DOHH2 (cell line): ENCODE measurements at regions not wholly inside any gene's neighbourhood (a gene's known extent, or its start where the extent isn't known, plus 50 kb on each side); places are given as distances from the start of the nearest gene placed in this dataset.

Source experiments
- H3F3A ChIP-seq: fragments of 200-600 bp; sonication (generic), shearing (Covaris generic); 2 replicates; pipeline ENCODE4 v1.6.0; 2016; ENCODE audit warnings: antibody characterized with exemption, mild to moderate bottlenecking; ENCODE audit not compliant: control insufficient read depth, insufficient read depth
- H3K27ac ChIP-seq: fragments of 200-600 bp; sonication (generic); 2 replicates; pipeline ENCODE4 v1.5.1; 2014; ENCODE audit warnings: low read depth, mild to moderate bottlenecking, low read length, moderate library complexity
- H3K27me3 ChIP-seq: fragments of 200-600 bp; sonication (generic); 2 replicates; pipeline ENCODE4 v1.6.1; 2014; ENCODE audit warnings: mild to moderate bottlenecking, low read length, mixed read lengths; ENCODE audit not compliant: control insufficient read depth
- H3K36me3 ChIP-seq: fragments of 200-600 bp; sonication (generic); 2 replicates; pipeline ENCODE4 v1.6.1; 2014; ENCODE audit warnings: mild to moderate bottlenecking, low read length, moderate library complexity, mixed read lengths; ENCODE audit not compliant: control insufficient read depth
- H3K4me1 ChIP-seq: fragments of 200-600 bp; sonication (generic); 2 replicates; pipeline ENCODE4 v1.6.1; 2014; ENCODE audit warnings: mild to moderate bottlenecking, low read length, mixed read lengths; ENCODE audit not compliant: control insufficient read depth
- H3K4me2 ChIP-seq: fragments of 200-600 bp; sonication (generic); 2 replicates; pipeline ENCODE4 v1.6.0; 2014; ENCODE audit warnings: mild to moderate bottlenecking, low read length, moderate library complexity
- H3K4me3 ChIP-seq: fragments of 200-600 bp; sonication (generic); 2 replicates; pipeline ENCODE4 v1.5.1; 2014; ENCODE audit warnings: mild to moderate bottlenecking, low read length, mixed read lengths
- H3K79me2 ChIP-seq: fragments of 200-600 bp; sonication (generic); 2 replicates; pipeline ENCODE4 v1.6.1; 2014; ENCODE audit warnings: mild to moderate bottlenecking, low read length, mixed read lengths; ENCODE audit not compliant: control insufficient read depth
- H3K9me2 ChIP-seq: fragments of 200-600 bp; sonication (generic); replicated peaks from 2 replicates; pipeline ENCODE4 v1.6.1; 2014; ENCODE audit warnings: mild to moderate bottlenecking, low read length, mixed read lengths; ENCODE audit not compliant: control insufficient read depth
- H3K9me3 ChIP-seq: fragments of 200-600 bp; sonication (generic); 2 replicates; pipeline ENCODE4 v1.6.1; 2014; ENCODE audit warnings: antibody characterized with exemption, low read length, mixed read lengths; ENCODE audit not compliant: control insufficient read depth, insufficient read depth
- H4K20me1 ChIP-seq: fragments of 200-600 bp; sonication (generic); 2 replicates; pipeline ENCODE4 v1.6.0; 2014; ENCODE audit warnings: low read depth, mild to moderate bottlenecking, antibody characterized with exemption, low read length, moderate library complexity; ENCODE audit not compliant: control insufficient read depth, insufficient read depth
- CTCF ChIP-seq: fragments of 200-600 bp; sonication (generic); IDR thresholded peaks from one replicate; pipeline ENCODE4 v1.5.1; 2014; ENCODE audit warnings: antibody characterized with exemption, mild to moderate bottlenecking, low read depth, low read length; ENCODE audit not compliant: poor library complexity, severe bottlenecking
- EZH2phosphoT487 ChIP-seq: fragments of 200-600 bp; sonication (generic); IDR thresholded peaks from 2 replicates; pipeline ENCODE4 v1.6.1; 2017; ENCODE audit warnings: borderline replicate concordance, mild to moderate bottlenecking, antibody characterized with exemption, low read length, moderate library complexity, mixed read lengths

- no peaks in the 10 kb centered on the region for H3K4me1 ChIP-seq
- H3K9me2 ChIP-seq, result no peaks in the 10 kb centered on the region
- H3F3A ChIP-seq, result no peaks in the 10 kb centered on the region
- no peaks in the 10 kb centered on the region for H4K20me1 ChIP-seq
- H3K36me3 ChIP-seq, result no peaks in the 10 kb centered on the region
- no peaks in the 10 kb centered on the region for H3K9me3 ChIP-seq
- H3K4me2 ChIP-seq, result no peak overlapping the region
- peaks cover 32% of the 10 kb centered on the region for H3K27me3 ChIP-seq
- H3K79me2 ChIP-seq, result no peaks in the 10 kb centered on the region
- no peak overlapping the region for H3K4me3 ChIP-seq
- no peak for TF ChIP-seq CTCF
- no peak for TF ChIP-seq EZH2phosphoT487
- no peak overlapping the region for H3K27ac ChIP-seq
These were observed 54.4 kb upstream of the XPA start for GRCh38 chr9:97751531-97751930.

GRCh38 chr9:97752274-97752673 lies 55.1 kb upstream of the XPA start:
- Histone ChIP-seq H3K36me3 (no peaks in the 10 kb centered on the region), H3K4me3 (no peak overlapping the region), H3K79me2 (no peaks in the 10 kb centered on the region), H3K9me3 (no peaks in the 10 kb centered on the region), H3K27me3 (peaks cover 29% of the 10 kb centered on the region), H3K27ac (no peak overlapping the region), H3K4me2 (no peak overlapping the region), H3K9me2 (no peaks in the 10 kb centered on the region), H3F3A (no peaks in the 10 kb centered on the region), H3K4me1 (no peaks in the 10 kb centered on the region), H4K20me1 (no peaks in the 10 kb centered on the region)
- TF ChIP-seq CTCF (no peak), EZH2phosphoT487 (no peak)

GRCh38 chr9:97753364-97753763 lies 56.2 kb upstream of the XPA start:
- no peaks in the 10 kb centered on the region for H3F3A ChIP-seq
- no peaks in the 10 kb centered on the region for H3K36me3 ChIP-seq
- H3K4me2 ChIP-seq, result no peak overlapping the region
- no peak overlapping the region for H3K27ac ChIP-seq
- H3K4me1 ChIP-seq, result no peaks in the 10 kb centered on the region
- no peaks in the 10 kb centered on the region for H4K20me1 ChIP-seq
- H3K27me3 ChIP-seq, result peaks cover 27% of the 10 kb centered on the region
- TF ChIP-seq EZH2phosphoT487 (no peak), CTCF (no peak)
- no peaks in the 10 kb centered on the region for H3K79me2 ChIP-seq
- H3K4me3 ChIP-seq, result no peak overlapping the region
- no peaks in the 10 kb centered on the region for H3K9me2 ChIP-seq
- no peaks in the 10 kb centered on the region for H3K9me3 ChIP-seq

- no peaks in the 10 kb centered on the region for H3K9me3 ChIP-seq
- no peaks in the 10 kb centered on the region for H3K9me2 ChIP-seq
- no peak overlapping the region for H3K4me2 ChIP-seq
- no peaks in the 10 kb centered on the region for H3F3A ChIP-seq
- TF ChIP-seq EZH2phosphoT487 (no peak), CTCF (no peak)
- no peaks in the 10 kb centered on the region for H4K20me1 ChIP-seq
- H3K27ac ChIP-seq, result no peak overlapping the region
- no peak overlapping the region for H3K4me3 ChIP-seq
- H3K4me1 ChIP-seq, result no peaks in the 10 kb centered on the region
- H3K79me2 ChIP-seq, result no peaks in the 10 kb centered on the region
- H3K36me3 ChIP-seq, result no peaks in the 10 kb centered on the region
- H3K27me3 ChIP-seq, result peaks cover 24% of the 10 kb centered on the region
These were observed 56.8 kb upstream of the XPA start for GRCh38 chr9:97753975-97754374.
